B cell (primary cell): ENCODE measurements at regions not wholly inside any gene's neighbourhood (a gene's known extent, or its start where the extent isn't known, plus 50 kb on each side); places are given as distances from the start of the nearest gene placed in this dataset.

Source experiments
- EZH2 ChIP-seq: IDR thresholded peaks from 2 replicates; pipeline ENCODE4 v1.6.1; 2012; ENCODE audit warnings: borderline replicate concordance, low read depth, mild to moderate bottlenecking, moderate library complexity, low read length; ENCODE audit not compliant: insufficient read depth, poor library complexity, severe bottlenecking
- TF ChIP-seq, protein P1 (sequence below): fragments of 200-600 bp; IDR thresholded peaks from one replicate; pipeline ENCODE4 v1.8.0; 2022; ENCODE audit warnings: antibody characterized with exemption, mild to moderate bottlenecking

DNA sequence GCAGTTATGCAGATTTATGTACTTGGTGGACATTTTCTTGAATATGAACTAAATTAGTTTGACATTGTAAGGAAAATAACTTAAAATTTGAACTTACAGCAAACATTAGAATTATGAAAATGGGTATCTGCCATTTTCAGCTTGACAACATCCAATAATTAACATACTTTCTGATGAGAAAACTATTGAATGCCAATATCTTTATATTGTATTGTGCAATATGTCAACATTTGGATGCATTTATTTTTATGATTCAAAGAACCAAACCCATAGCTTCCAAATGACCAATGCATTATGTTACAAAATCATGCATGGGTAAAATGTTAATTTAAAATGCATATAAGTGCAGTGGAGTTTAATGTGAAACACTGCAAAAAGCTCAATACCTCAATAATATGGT, 562.5 kb downstream of the TRAM1L1 start:
- TF ChIP-seq, protein P1, sequence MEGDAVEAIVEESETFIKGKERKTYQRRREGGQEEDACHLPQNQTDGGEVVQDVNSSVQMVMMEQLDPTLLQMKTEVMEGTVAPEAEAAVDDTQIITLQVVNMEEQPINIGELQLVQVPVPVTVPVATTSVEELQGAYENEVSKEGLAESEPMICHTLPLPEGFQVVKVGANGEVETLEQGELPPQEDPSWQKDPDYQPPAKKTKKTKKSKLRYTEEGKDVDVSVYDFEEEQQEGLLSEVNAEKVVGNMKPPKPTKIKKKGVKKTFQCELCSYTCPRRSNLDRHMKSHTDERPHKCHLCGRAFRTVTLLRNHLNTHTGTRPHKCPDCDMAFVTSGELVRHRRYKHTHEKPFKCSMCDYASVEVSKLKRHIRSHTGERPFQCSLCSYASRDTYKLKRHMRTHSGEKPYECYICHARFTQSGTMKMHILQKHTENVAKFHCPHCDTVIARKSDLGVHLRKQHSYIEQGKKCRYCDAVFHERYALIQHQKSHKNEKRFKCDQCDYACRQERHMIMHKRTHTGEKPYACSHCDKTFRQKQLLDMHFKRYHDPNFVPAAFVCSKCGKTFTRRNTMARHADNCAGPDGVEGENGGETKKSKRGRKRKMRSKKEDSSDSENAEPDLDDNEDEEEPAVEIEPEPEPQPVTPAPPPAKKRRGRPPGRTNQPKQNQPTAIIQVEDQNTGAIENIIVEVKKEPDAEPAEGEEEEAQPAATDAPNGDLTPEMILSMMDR: no peak
- no peak for TF ChIP-seq EZH2
